HEK293T (cell line): ENCODE measurements at regions not wholly inside any gene's neighbourhood (a gene's known extent, or its start where the extent isn't known, plus 50 kb on each side); places are given as distances from the start of the nearest gene placed in this dataset.
"Not testable (repeated sequence)": the region's sequence is repeated elsewhere in the genome, so short reads cannot be mapped to it uniquely, and the experiment has no call there.

Source experiments
- CTCF ChIA-PET: fragments of 350-600 bp; formaldehyde crosslinking; extraction: SDS; loops from one replicate; lab custom pipeline; 2021; ENCODE audit warnings: antibody characterized with exemption, inconsistent platforms; lab: Yijun Ruan, JAX
- POLR2A ChIA-PET: fragments of 350-600 bp; formaldehyde crosslinking; extraction: SDS; loops from one replicate; lab custom pipeline; 2020; ENCODE audit warnings: antibody characterized with exemption, inconsistent platforms; lab: Yijun Ruan, JAX
- DNase-seq: peaks from one replicate; pipeline ENCODE4 v3.0.0; 2012; ENCODE audit warnings: mixed read lengths; ENCODE audit errors: extremely low spot score
- CTBP1 ChIP-seq: fragments of 450-650 bp; IDR thresholded peaks from 2 replicates; pipeline ENCODE4 v1.6.1; 2016; ENCODE audit warnings: borderline replicate concordance
- FOXK2 ChIP-seq: fragments of 450-650 bp; IDR thresholded peaks from 2 replicates; pipeline ENCODE4 v1.6.1; 2016; ENCODE audit warnings: mild to moderate bottlenecking
- ZNF384 ChIP-seq: fragments of 450-650 bp; IDR thresholded peaks from 2 replicates; pipeline ENCODE4 v1.6.1; 2016

- CTCF ChIA-PET = interaction anchor here (0.7 kb wide), 1 partner anchor 194 kb away, joined by 3 read pairs; no protein-coding TSS in a partner anchor
- no peak for DNase-seq
- TF ChIP-seq CTBP1 = no peak
- TF ChIP-seq ZNF384 = no peak
- no peak for TF ChIP-seq FOXK2
- POLR2A ChIA-PET = no interaction called here
These were observed 58.3 kb upstream of the DEFB108B start for GRCh38 chr11:71774603-71775222.

GRCh38 chr11:71780116-71780515 lies 52.9 kb upstream of the DEFB108B start:
- CTCF ChIA-PET, DNase-seq, POLR2A ChIA-PET: not testable (repeated sequence)

- CTCF ChIA-PET, DNase-seq, POLR2A ChIA-PET: not testable (repeated sequence)
These were observed 52.2 kb upstream of the DEFB108B start for GRCh38 chr11:71780771-71781170.

GRCh38 chr11:71781491-71781890 lies 51.5 kb upstream of the DEFB108B start:
- CTCF ChIA-PET, DNase-seq, POLR2A ChIA-PET: not testable (repeated sequence)

- POLR2A ChIA-PET, DNase-seq: not testable (repeated sequence)
- CTCF ChIA-PET = interaction anchor here (0.6 kb wide), 1 partner anchor 166 kb away, joined by 3 read pairs; no protein-coding TSS in a partner anchor
These were observed 50.7 kb upstream of the DEFB108B start for GRCh38 chr11:71782229-71782861.

GRCh38 chr11:71783191-71783590 lies 49.8 kb upstream of the DEFB108B start:
- POLR2A ChIA-PET, DNase-seq, CTCF ChIA-PET: not testable (repeated sequence)
